Mesothelial cell of epicardium (in vitro differentiated cells): ENCODE measurements at regions not wholly inside any gene's neighbourhood (a gene's known extent, or its start where the extent isn't known, plus 50 kb on each side); places are given as distances from the start of the nearest gene placed in this dataset.

Experiments used
- DNase-seq, 2 experiments: peaks; one replicate each; pipeline ENCODE4 v3.0.0; 2021; ENCODE audit warnings: low spot score in 2 of 2; ENCODE audit not compliant: unreplicated experiment in 2 of 2
- H3K27ac Mint-ChIP-seq: 2 replicates; pipeline ENCODE4 v1.8.0; 2021; ENCODE audit warnings: mixed read lengths
- H3K27me3 Mint-ChIP-seq: 2 replicates; pipeline ENCODE4 v1.8.0; 2021; ENCODE audit warnings: low read depth, mixed read lengths
- H3K36me3 Mint-ChIP-seq: 2 replicates; pipeline ENCODE4 v1.8.0; 2021; ENCODE audit warnings: mixed read lengths
- H3K4me1 Mint-ChIP-seq: 2 replicates; pipeline ENCODE4 v1.8.0; 2021; ENCODE audit warnings: mixed read lengths
- H3K4me3 Mint-ChIP-seq: 2 replicates; pipeline ENCODE4 v1.8.0; 2021; ENCODE audit warnings: mild to moderate bottlenecking, moderate library complexity, mixed read lengths
- H3K9me3 Mint-ChIP-seq: 2 replicates; pipeline ENCODE4 v1.8.0; 2021; ENCODE audit warnings: mixed read lengths
- TF ChIP-seq, protein P1 (sequence below): fragments of 200-600 bp; sonication (generic); IDR thresholded peaks from one replicate; pipeline ENCODE4 v1.5.0; 2021; ENCODE audit warnings: antibody characterized with exemption; ENCODE audit not compliant: unreplicated experiment

DNA sequence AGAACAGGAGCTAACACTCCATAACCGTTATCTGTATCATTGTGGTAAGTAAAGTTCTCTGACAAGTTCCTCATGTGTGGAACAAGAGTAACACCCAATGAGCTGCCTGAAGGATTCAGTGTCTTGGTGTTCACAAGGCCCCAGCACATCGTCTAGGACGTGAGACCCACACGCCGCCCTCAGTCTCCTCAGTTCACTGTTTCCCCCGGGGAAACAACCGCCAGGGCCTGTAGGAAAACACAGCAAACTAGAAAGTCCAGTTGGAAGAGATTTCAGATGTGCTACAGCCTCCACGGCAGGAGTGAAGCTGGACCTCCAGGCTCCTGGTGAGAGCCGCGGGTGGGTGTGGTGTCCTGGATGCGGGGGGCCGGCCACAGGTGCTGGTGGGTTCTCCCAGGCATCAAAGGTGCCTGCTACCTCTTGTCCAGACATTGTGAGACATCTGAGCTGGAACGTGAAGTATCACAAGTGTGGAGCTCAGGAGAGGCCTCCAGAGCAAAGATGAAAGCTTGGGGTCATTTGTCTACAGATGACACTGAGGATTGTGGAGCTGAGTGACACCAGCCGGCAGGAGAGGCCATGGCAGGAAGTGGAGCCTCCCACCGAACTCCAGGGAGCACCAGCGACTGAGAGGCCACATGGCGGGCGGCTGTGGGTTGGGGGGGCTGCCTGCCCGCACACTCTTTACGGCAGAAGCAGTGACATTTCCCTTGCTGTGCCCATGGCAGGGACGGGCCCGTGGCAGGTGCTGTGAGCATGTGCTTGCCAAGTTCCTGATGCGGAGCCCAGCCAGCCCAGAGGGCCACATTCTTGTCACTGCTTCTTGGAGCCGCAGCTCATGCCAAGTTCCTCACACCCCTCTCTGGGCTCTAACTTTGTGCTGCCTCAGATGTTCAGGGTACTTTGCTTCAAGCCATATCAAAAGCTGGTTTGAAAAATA, 131.2 kb downstream of the TMEM18 start:
- Mint-ChIP-seq H3K27ac (no peak overlapping the region), H3K27me3 (peaks cover 21% of the 10 kb centered on the region), H3K36me3 (no peaks in the 10 kb centered on the region), H3K4me1 (peaks cover 6% of the 10 kb centered on the region), H3K4me3 (no peak overlapping the region), H3K9me3 (no peaks in the 10 kb centered on the region)
- TF ChIP-seq, protein P1, sequence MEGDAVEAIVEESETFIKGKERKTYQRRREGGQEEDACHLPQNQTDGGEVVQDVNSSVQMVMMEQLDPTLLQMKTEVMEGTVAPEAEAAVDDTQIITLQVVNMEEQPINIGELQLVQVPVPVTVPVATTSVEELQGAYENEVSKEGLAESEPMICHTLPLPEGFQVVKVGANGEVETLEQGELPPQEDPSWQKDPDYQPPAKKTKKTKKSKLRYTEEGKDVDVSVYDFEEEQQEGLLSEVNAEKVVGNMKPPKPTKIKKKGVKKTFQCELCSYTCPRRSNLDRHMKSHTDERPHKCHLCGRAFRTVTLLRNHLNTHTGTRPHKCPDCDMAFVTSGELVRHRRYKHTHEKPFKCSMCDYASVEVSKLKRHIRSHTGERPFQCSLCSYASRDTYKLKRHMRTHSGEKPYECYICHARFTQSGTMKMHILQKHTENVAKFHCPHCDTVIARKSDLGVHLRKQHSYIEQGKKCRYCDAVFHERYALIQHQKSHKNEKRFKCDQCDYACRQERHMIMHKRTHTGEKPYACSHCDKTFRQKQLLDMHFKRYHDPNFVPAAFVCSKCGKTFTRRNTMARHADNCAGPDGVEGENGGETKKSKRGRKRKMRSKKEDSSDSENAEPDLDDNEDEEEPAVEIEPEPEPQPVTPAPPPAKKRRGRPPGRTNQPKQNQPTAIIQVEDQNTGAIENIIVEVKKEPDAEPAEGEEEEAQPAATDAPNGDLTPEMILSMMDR, result no peak
- DNase-seq, result no peak

DNA sequence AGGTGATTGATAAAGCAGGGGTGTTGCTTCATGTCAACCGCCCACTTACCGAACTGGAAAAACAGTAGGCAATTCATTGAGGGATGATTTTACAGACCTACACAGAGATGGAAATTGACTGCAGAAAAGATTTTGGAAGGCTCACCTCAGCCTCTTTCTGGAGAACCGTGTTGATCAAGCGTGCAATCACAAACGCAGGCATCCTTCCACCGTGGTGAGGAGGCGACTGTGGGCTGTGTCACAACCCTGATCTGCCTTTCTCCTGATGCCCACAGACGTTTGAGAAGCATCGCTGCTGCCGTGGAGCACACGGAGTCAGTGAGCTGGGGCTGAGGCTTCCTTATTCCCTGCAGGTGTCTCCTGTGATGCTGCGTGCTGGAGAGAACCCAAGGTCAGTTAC, 132.0 kb downstream of the TMEM18 start:
- H3K36me3 Mint-ChIP-seq, result no peaks in the 10 kb centered on the region

DNA sequence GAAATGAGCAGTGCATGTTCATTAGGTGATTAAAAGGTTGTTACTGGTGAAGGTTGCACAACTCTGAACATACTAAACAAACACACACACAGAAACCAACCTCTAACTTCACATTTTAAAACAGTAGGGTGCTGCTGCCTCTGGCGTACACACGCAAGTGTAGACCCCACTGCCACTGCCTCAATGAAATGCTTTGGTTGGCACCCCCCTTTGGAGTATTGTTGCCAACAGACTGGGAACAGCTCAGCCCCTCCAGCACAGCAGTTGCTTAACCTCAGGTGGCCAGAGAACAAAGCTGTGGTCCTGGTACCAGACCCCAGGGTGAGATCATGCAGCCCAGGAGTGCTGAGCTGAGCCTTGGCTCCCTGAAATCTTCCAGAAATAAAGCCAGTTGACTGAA, 138.6 kb downstream of the TMEM18 start:
- H3K4me3 Mint-ChIP-seq, result no peak overlapping the region
- TF ChIP-seq, protein P1, result no peak
- H3K36me3 Mint-ChIP-seq, result no peaks in the 10 kb centered on the region
- H3K9me3 Mint-ChIP-seq, result peaks cover 42% of the 10 kb centered on the region
- no peaks in the 10 kb centered on the region for H3K4me1 Mint-ChIP-seq
- no peak for DNase-seq
- no peak overlapping the region for H3K27ac Mint-ChIP-seq
- H3K27me3 Mint-ChIP-seq, result peaks cover 10% of the 10 kb centered on the region

More for the DNA sequence above, 132.0 kb downstream of the TMEM18 start:
- Mint-ChIP-seq H3K27me3 (peaks cover 21% of the 10 kb centered on the region), H3K4me3 (no peak overlapping the region), H3K9me3 (peaks cover 5% of the 10 kb centered on the region), H3K4me1 (peaks cover 6% of the 10 kb centered on the region), H3K27ac (no peak overlapping the region)
- TF ChIP-seq, protein P1, result no peak
- DNase-seq, result no peak

DNA sequence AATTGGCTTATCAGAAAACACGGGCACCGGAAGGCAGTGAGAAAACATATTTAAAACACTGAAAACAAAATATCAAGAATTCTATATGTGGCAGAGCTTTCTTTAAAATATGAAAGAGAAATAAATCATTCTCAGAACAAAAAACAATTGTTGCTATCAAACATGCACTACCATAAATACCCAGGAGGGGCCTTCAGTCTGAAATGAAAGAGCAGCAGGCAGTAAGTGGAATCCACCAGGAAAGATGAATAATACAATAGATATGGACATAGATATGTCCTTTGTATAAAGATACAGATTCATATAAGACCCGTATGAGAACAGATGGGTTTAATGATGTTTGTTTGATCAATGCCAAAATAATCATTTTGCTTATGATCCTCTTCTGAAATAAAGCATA, 142.0 kb downstream of the TMEM18 start:
- Mint-ChIP-seq H3K4me3 (no peak overlapping the region), H3K36me3 (no peaks in the 10 kb centered on the region), H3K9me3 (peaks cover 56% of the 10 kb centered on the region), H3K4me1 (no peaks in the 10 kb centered on the region), H3K27me3 (peaks cover 6% of the 10 kb centered on the region), H3K27ac (no peak overlapping the region)
- TF ChIP-seq, protein P1, result peak; percentile 60
- DNase-seq, result no peak

DNA sequence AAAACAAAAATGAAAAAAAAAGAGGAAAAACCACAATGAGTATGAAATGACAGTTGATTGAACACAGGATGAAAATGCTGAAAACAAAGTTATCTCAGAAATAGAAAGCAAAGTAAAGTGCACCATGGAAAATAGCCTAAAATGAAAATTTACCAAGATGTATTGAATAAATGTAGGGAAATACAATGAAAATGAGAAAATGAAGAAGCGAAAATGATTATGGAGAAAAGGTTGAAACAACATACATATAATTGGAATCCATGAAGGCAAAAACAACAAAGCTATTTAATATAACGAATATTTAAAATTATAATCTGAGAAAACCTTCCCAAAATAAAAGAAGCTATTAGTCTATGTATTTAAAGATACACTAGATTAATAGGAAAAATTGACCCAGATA, 147.4 kb downstream of the TMEM18 start:
- Mint-ChIP-seq H3K4me1 (no peaks in the 10 kb centered on the region), H3K4me3 (no peak overlapping the region), H3K9me3 (peaks cover 38% of the 10 kb centered on the region), H3K27me3 (no peaks in the 10 kb centered on the region), H3K36me3 (no peaks in the 10 kb centered on the region), H3K27ac (no peak overlapping the region)
- no peak for DNase-seq
- TF ChIP-seq, protein P1, result no peak
